ENCODE measurements at regions not wholly inside any gene's neighbourhood (a gene's known extent, or its start where the extent isn't known, plus 50 kb on each side); places are given as distances from the start of the nearest gene placed in this dataset.

DNA sequence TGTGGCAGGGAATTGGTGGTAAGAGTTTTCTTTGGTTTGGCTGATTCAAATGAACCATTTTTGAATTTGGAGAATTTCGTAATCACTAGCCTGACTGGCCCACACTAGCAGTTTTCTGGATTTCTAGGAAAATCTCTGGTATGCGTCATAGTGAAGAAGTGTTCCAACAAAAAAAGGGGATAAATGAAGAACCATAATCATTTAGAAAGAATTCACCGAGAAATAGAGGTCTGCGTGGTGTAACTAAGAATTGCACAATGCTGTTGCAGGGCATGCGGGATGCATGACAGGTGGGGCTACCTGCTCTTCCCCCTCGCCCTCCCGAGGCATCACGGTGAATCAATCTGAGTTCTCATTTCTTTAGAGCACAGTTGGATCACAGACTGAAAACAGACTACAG is 232.3 kb upstream of the PAPPA start:
- intact Hi-C loops (cut with DNase I), result no loop called here
- no peaks in the 10 kb centered on the region for H3K4me1 ChIP-seq (replicated peaks)
- 92% methylated on average over 8 of the region's 8 CpGs for WGBS
- no peaks in the 10 kb centered on the region for H3K9me3 ChIP-seq
- H3K27me3 ChIP-seq (replicated peaks; ENCODE audit: insufficient read depth), result no peaks in the 10 kb centered on the region
- DNase-seq (ENCODE audit: low spot score), result no peak
- TF ChIP-seq POLR2AphosphoS5 (IDR thresholded peaks at IDR 0.05) (no peak), POLR2A (IDR thresholded peaks at IDR 0.05) (no peak), CTCF (IDR thresholded peaks at IDR 0.05) (no peak)
- H3K27ac ChIP-seq, result no peak overlapping the region
- no peak overlapping the region for H3K4me3 ChIP-seq
- no peaks in the 10 kb centered on the region for H3K36me3 ChIP-seq

- intact Hi-C loops (cut with DNase I), result no loop called here
- H3K36me3 ChIP-seq, result no peaks in the 10 kb centered on the region
- TF ChIP-seq CTCF (IDR thresholded peaks at IDR 0.05) (no peak), POLR2A (IDR thresholded peaks at IDR 0.05) (no peak), POLR2AphosphoS5 (IDR thresholded peaks at IDR 0.05) (no peak)
- H3K4me3 ChIP-seq, result no peak overlapping the region
- no peak for DNase-seq (ENCODE audit: low spot score)
- H3K4me1 ChIP-seq (replicated peaks), result no peaks in the 10 kb centered on the region
- H3K27me3 ChIP-seq (replicated peaks; ENCODE audit: insufficient read depth), result no peaks in the 10 kb centered on the region
- H3K27ac ChIP-seq, result no peak overlapping the region
- 48% methylated on average over 3 of the region's 3 CpGs for WGBS
- no peaks in the 10 kb centered on the region for H3K9me3 ChIP-seq
Measured at GRCh38 chr9:115922444-115922843, 231.1 kb upstream of the PAPPA start.

GRCh38 chr9:115923410-115923809 is 230.2 kb upstream of the PAPPA start:
- 91% methylated on average over 1 of the region's 1 CpG for WGBS
- intact Hi-C loops (cut with DNase I), result no loop called here
- H3K27ac ChIP-seq, result no peak overlapping the region
- H3K27me3 ChIP-seq (replicated peaks; ENCODE audit: insufficient read depth), result no peaks in the 10 kb centered on the region
- no peaks in the 10 kb centered on the region for H3K4me1 ChIP-seq (replicated peaks)
- no peaks in the 10 kb centered on the region for H3K9me3 ChIP-seq
- H3K36me3 ChIP-seq, result no peaks in the 10 kb centered on the region
- TF ChIP-seq CTCF (IDR thresholded peaks at IDR 0.05), result no peak
- no peak for TF ChIP-seq POLR2AphosphoS5 (IDR thresholded peaks at IDR 0.05)
- DNase-seq (ENCODE audit: low spot score), result no peak
- no peak overlapping the region for H3K4me3 ChIP-seq

DNA sequence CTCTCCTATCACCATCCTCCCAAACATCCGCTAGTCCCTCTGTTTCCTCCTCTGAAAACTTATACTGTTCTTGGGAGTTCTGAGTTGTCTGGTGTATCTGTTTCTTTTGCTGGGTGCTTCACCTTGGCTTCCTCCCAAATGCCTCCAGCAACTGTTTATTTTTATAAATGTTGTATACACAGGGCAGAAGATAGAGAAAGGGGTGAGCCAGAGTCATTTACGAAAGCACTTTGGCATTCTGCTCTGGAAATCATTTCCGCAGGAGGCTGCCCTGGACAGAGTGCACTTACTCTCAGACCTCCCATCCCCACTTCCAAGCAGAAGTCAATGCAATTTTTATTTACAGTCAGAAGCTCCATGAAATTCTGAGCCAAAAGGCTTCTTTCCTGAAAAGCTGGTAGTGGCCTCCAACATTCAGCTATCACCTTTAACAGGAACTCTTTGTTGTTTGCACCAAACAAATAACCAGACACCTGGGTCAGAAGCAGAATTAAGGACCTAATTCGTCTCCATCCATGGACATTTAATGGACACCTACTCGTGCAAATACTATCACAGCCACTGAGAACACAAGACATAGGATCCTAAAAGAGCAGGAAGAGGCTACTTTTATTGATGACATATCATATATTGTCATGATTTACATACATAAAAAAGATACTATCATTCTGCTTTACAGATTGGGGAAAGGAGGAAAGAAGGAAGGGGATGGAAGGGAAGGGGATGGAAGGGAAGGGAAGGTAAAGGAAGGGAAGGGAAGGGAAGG is 229.5 kb upstream of the PAPPA start:
- DNase-seq (ENCODE audit: low spot score), result no peak
- no peak overlapping the region for H3K4me3 ChIP-seq
- 38% methylated on average over 5 of the region's 5 CpGs for WGBS
- no peaks in the 10 kb centered on the region for H3K36me3 ChIP-seq
- intact Hi-C loops (cut with DNase I), result no loop called here
- H3K27ac ChIP-seq, result no peak overlapping the region
- no peaks in the 10 kb centered on the region for H3K4me1 ChIP-seq (replicated peaks)
- no peaks in the 10 kb centered on the region for H3K9me3 ChIP-seq
- TF ChIP-seq CTCF (IDR thresholded peaks at IDR 0.05), result no peak
- TF ChIP-seq POLR2A (IDR thresholded peaks at IDR 0.05), result no peak
- no peak for TF ChIP-seq POLR2AphosphoS5 (IDR thresholded peaks at IDR 0.05)
- H3K27me3 ChIP-seq (replicated peaks; ENCODE audit: insufficient read depth), result no peaks in the 10 kb centered on the region

GRCh38 chr9:115924669-115924987 is 229.0 kb upstream of the PAPPA start:
- Histone ChIP-seq H3K4me3 (no peak overlapping the region), H3K4me1 (replicated peaks) (no peaks in the 10 kb centered on the region), H3K36me3 (no peaks in the 10 kb centered on the region), H3K27me3 (replicated peaks; ENCODE audit: insufficient read depth) (no peaks in the 10 kb centered on the region), H3K27ac (no peak overlapping the region), H3K9me3 (no peaks in the 10 kb centered on the region)
- intact Hi-C loops (cut with DNase I), result no loop called here
- DNase-seq (ENCODE audit: low spot score), result no peak
- TF ChIP-seq POLR2AphosphoS5 (IDR thresholded peaks at IDR 0.05), result no peak
- no peak for TF ChIP-seq POLR2A (IDR thresholded peaks at IDR 0.05)
- TF ChIP-seq CTCF (IDR thresholded peaks at IDR 0.05), result no peak

Measured in prostate gland (tissue), 2 donors.